ENCODE measurements at regions not wholly inside any gene's neighbourhood (a gene's known extent, or its start where the extent isn't known, plus 50 kb on each side); places are given as distances from the start of the nearest gene placed in this dataset.

GRCh38 chr13:31455581-31455980, 255.8 kb downstream of the B3GLCT start:
- Histone ChIP-seq H3K9me3 (replicated peaks; ENCODE audit: control insufficient read depth, insufficient read depth, low read length) (no peaks in the 10 kb centered on the region), H3K4me1 (ENCODE audit: control insufficient read depth, insufficient read depth, low read length) (no peaks in the 10 kb centered on the region), H3K79me2 (ENCODE audit: control insufficient read depth, insufficient read depth, low read length) (no peaks in the 10 kb centered on the region), H3K4me3 (no peak overlapping the region), H3K4me2 (ENCODE audit: control insufficient read depth, insufficient read depth) (no peak overlapping the region), H3K27me3 (replicated peaks in 1 of 2; ENCODE audit: control insufficient read depth in 2 of 2, insufficient read depth in 2 of 2, low read length in 1 of 2) (no peaks in the 10 kb centered on the region), H3K36me3 (ENCODE audit: control insufficient read depth in 2 of 2, insufficient read depth in 2 of 2, low read length in 1 of 2) (no peaks in the 10 kb centered on the region), H4K20me1 (ENCODE audit: control insufficient read depth, insufficient read depth) (no peaks in the 10 kb centered on the region), H3K9ac (ENCODE audit: control insufficient read depth, insufficient read depth, low read length) (no peak overlapping the region), H3K27ac (ENCODE audit: control insufficient read depth, insufficient read depth) (no peak overlapping the region), H2AFZ (ENCODE audit: control insufficient read depth, low read depth, low read length) (no peak overlapping the region)
- no peak for FAIRE-seq
- ATAC-seq = no peak
- SMC1A ChIA-PET (ENCODE audit: uncharacterized antibody, unreplicated experiment) = no interaction called here
- no peak for DNase-seq (ENCODE audit: low read depth, low spot score)
- RAD21 ChIA-PET (ENCODE audit: unreplicated experiment) = no interaction called here
- CTCF ChIA-PET = no interaction called here
- TF ChIP-seq ATF2 (IDR thresholded peaks at IDR 0.05; ENCODE audit: low read length) (no peak), SPI1 (IDR thresholded peaks at IDR 0.05; ENCODE audit: borderline replicate concordance, insufficient read depth, low read depth, low read length) (no peak), ZNF24 (IDR thresholded peaks at IDR 0.05) (no peak), SMAD5 (IDR thresholded peaks at IDR 0.05; ENCODE audit: low read depth) (no peak), NFIC (IDR thresholded peaks at IDR 0.05; ENCODE audit: low read depth, low read length) (no peak)
- in situ Hi-C loops (cut with MboI) (no loop called here), intact Hi-C loops (cut with micrococcal nuclease; ENCODE audit: unreplicated experiment) (no loop called here)
- POLR2A ChIA-PET = no interaction called here
- no TSS peak for BruUV-seq (replicated peaks)

- SMC1A ChIA-PET (ENCODE audit: uncharacterized antibody, unreplicated experiment) = interaction anchor here (1.5 kb wide), 1 partner anchor 19 kb away, joined by 3 read pairs; no protein-coding TSS in a partner anchor
- CTCF ChIA-PET = interaction anchor here (2.5 kb wide), 1 partner anchor 18 kb away, joined by 6 read pairs; no protein-coding TSS in a partner anchor
Observed at GRCh38 chr13:31456056-31456455, 256.3 kb downstream of the B3GLCT start.

More at GRCh38 chr13:31456056-31456455, 256.3 kb downstream of the B3GLCT start:
- no peaks in the 10 kb centered on the region for H4K20me1 ChIP-seq (ENCODE audit: control insufficient read depth, insufficient read depth)
- in situ Hi-C loops (cut with MboI) (no loop called here), intact Hi-C loops (cut with micrococcal nuclease; ENCODE audit: unreplicated experiment) (no loop called here)
- ChIA-PET POLR2A (no interaction called here), RAD21 (ENCODE audit: unreplicated experiment) (interaction anchor here (0.6 kb wide), 1 partner anchor 58 kb away, joined by 3 read pairs; no protein-coding TSS in a partner anchor)
- H3K36me3 ChIP-seq (ENCODE audit: control insufficient read depth in 2 of 2, insufficient read depth in 2 of 2, low read length in 1 of 2) = no peaks in the 10 kb centered on the region
- H3K4me3 ChIP-seq = no peak overlapping the region
- no peak overlapping the region for H3K4me2 ChIP-seq (ENCODE audit: control insufficient read depth, insufficient read depth)
- FAIRE-seq = no peak
- ATAC-seq = no peak
- H3K9ac ChIP-seq (ENCODE audit: control insufficient read depth, insufficient read depth, low read length) = no peak overlapping the region
- no TSS peak for BruUV-seq (replicated peaks)
- no peak for TF ChIP-seq NFXL1 (IDR thresholded peaks at IDR 0.05; ENCODE audit: borderline replicate concordance)
- TF ChIP-seq, protein P1, sequence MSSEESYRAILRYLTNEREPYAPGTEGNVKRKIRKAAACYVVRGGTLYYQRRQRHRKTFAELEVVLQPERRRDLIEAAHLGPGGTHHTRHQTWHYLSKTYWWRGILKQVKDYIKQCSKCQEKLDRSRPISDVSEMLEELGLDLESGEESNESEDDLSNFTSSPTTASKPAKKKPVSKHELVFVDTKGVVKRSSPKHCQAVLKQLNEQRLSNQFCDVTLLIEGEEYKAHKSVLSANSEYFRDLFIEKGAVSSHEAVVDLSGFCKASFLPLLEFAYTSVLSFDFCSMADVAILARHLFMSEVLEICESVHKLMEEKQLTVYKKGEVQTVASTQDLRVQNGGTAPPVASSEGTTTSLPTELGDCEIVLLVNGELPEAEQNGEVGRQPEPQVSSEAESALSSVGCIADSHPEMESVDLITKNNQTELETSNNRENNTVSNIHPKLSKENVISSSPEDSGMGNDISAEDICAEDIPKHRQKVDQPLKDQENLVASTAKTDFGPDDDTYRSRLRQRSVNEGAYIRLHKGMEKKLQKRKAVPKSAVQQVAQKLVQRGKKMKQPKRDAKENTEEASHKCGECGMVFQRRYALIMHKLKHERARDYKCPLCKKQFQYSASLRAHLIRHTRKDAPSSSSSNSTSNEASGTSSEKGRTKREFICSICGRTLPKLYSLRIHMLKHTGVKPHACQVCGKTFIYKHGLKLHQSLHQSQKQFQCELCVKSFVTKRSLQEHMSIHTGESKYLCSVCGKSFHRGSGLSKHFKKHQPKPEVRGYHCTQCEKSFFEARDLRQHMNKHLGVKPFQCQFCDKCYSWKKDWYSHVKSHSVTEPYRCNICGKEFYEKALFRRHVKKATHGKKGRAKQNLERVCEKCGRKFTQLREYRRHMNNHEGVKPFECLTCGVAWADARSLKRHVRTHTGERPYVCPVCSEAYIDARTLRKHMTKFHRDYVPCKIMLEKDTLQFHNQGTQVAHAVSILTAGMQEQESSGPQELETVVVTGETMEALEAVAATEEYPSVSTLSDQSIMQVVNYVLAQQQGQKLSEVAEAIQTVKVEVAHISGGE (CRISPR knock-in tag; IDR thresholded peaks at IDR 0.05) = no peak
- no peaks in the 10 kb centered on the region for H3K9me3 ChIP-seq (replicated peaks; ENCODE audit: control insufficient read depth, insufficient read depth, low read length)
- DNase-seq (ENCODE audit: low read depth, low spot score) = no peak
- H3K27ac ChIP-seq (ENCODE audit: control insufficient read depth, insufficient read depth) = no peak overlapping the region
- no peak overlapping the region for H2AFZ ChIP-seq (ENCODE audit: control insufficient read depth, low read depth, low read length)
- no peaks in the 10 kb centered on the region for H3K27me3 ChIP-seq (replicated peaks in 1 of 2; ENCODE audit: control insufficient read depth in 2 of 2, insufficient read depth in 2 of 2, low read length in 1 of 2)
- no peaks in the 10 kb centered on the region for H3K4me1 ChIP-seq (ENCODE audit: control insufficient read depth, insufficient read depth, low read length)
- H3K79me2 ChIP-seq (ENCODE audit: control insufficient read depth, insufficient read depth, low read length) = no peaks in the 10 kb centered on the region

Data from GM12878 (cell line).